Activated T-cell treated with anti-CD3 and anti-CD28 coated beads, Interleukin-2, amount 50 U/mL, for 48 hours (primary cell): ENCODE measurements at regions not wholly inside any gene's neighbourhood (a gene's known extent, or its start where the extent isn't known, plus 50 kb on each side); places are given as distances from the start of the nearest gene placed in this dataset.
"Not testable (repeated sequence)": the region's sequence is repeated elsewhere in the genome, so short reads cannot be mapped to it uniquely, and the experiment has no call there.

Experiments
- DNase-seq, 2 experiments: peaks; one replicate each; pipeline ENCODE4 v3.0.0-alpha.2; 2020

DNA sequence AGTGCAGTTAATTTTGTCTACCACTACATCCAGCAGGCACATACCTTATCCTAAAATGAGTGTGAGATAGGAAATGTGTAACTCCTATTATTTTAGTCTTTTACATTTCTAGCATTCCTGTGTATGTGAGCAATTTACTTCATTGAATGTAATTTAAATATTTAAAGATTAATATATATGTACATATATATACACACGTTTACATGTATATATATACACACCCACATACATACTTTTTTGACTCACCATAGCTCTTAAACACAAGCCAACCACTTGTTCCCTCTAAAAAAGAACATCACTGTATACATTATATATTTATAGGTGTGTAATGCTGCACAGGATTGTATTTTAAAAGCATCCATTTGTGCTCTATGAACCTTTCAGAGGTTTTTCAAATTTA is 425.6 kb upstream of the NECTIN3 start:
- DNase-seq = no peak

DNA sequence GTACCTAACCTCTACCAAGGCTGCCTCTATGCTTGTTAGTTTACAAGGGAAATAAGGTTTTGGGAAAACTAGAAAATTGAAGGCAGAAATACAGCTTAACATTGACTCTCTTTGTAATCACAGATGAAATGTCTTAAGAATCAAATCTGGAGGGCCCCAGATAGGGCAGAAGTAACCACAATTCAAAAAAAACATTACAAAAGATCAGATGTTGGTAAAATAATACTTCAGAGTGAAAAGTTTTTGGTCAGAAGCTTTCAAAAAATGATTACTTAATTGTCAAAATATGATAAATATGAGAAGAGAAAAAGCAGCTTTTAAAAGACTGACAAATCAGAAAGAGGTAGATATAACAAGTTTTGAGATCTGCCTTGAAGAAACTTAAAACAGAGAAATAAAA is 425.1 kb upstream of the NECTIN3 start:
- no peak for DNase-seq

DNA sequence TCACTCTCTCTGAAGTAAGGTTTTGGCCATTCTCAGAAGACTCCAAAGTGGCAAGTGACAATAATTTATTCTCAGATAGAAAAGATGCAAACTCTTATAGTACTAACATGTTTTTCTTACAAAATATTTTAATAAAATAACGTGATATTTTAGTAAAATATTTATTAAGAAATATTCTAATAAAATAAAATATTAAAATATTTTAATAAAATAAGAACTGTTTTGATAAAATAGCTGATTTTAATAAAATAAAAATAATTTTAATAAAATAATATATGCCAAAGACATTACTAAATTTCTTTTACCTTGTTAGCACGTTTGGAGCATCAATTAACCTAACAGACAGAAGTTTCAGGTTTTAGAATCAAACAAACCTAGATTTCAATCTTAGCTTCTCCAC is 424.0 kb upstream of the NECTIN3 start:
- no peak for DNase-seq

DNA sequence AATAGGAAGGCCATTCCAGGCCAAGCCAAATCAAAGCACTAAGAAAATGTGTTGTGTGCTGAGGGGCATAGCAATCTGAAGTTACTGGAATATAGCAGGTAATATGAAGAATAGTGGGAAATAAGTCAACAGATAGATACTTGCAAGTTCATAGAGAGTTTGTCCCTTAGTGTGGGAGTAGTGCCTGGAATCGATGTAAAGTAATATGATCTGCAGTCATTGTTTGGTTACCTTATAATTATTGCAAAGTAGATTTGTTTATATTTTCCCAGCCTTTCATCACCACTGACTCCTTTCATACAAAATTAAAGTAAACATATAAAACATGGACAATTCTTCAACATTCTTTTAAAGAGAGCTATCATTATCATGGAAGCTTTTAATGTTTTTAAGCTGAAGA is 420.9 kb upstream of the NECTIN3 start:
- DNase-seq = no peak

- DNase-seq = no peak
Measured at GRCh38 chr3:110654843-110655502, 416.6 kb upstream of the NECTIN3 start.

DNA sequence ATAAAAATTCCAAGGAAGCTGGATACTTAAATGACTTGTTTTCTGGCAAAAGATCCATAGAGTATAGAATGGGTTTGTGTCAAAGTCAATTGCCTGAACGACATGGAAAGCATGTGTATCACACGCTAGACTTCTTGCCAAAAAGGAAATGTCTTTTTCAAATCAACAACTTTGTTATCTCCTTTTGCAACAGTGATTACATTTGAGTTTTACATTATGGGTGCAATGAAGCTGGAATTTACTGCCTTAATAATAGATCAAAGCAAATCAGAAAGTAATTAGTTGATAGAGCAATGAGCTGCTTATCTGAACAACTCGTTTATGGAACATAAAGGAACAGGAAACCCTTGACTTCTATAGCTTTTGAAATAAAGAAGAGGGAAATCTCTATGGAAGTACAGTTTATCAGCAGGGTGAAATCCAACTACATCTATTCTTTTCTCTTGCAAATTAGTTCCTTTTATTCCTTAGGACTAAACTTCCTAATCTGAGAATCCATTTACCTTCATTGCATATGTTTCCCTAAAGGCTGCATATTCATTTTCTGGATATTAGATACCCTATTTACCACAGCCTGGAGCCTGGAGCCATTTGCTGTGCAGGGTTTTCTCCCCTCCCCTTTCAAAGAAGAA is 415.1 kb upstream of the NECTIN3 start:
- no peak for DNase-seq

GRCh38 chr3:110664148-110664547 is 407.5 kb upstream of the NECTIN3 start:
- no peak for DNase-seq

DNA sequence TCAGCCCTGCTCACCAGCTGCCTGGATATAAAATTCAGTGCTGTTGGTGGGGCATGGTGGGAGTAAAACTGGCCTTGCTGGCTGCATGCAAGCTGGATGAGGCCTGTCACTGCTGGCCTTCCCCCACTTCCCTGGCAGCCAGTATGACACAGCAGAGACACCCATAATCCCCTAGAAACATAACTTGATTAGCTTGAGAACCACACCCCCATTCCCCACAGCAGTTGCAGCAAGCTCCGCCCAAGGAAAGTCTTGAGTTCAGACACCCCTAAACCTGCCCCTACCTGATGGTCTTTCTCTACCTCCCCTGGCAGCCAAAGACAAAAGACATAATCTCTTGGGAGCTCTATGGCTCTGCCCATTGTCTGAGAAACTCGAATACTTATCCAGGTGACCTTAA is 405.1 kb upstream of the NECTIN3 start:
- DNase-seq = no peak

- DNase-seq = no peak
Measured at GRCh38 chr3:110667216-110667615, 404.4 kb upstream of the NECTIN3 start.

GRCh38 chr3:110670407-110670806 is 401.2 kb upstream of the NECTIN3 start:
- DNase-seq = no peak

- DNase-seq = no peak
Measured at GRCh38 chr3:110677506-110677905, 394.1 kb upstream of the NECTIN3 start.

GRCh38 chr3:110679285-110679684 is 392.3 kb upstream of the NECTIN3 start:
- DNase-seq = no peak

DNA sequence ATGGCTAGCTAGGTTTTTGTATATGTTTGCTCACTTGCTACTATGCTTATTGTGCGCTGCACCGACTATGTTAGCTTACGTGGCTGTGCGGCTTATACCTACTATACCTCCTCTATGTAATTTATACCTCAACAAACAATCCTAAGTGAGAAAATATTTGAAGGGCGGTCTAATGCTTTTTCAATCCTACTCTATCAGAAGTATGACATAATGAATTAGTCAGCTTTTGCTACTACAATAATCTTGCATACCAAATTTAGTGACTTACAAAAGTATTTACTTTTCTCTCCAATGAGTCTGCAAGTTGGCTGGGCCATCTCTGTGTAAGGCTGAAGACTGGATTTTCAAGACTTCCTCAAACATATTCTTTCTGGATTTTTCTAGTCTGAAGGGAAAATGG is 391.2 kb upstream of the NECTIN3 start:
- DNase-seq = no peak

DNA sequence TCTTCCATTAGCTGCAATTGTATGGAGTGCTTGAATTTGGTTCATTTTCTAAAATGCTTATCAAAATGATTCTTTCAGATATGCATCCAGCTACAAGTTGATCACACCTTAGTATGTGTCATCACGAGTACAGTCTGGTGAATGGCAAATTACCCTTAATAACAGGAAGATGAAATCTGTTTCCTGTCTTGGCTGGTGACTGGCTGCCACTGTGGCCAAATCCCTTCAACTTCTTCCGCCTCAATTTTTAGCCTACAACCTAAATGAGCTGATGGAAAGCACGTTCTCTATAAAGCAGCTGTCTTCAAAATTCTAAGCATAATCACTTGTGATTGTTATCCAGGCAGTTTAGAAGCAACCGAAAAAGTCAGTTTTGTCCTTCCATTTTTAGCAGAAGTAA is 387.1 kb upstream of the NECTIN3 start:
- no peak for DNase-seq

DNA sequence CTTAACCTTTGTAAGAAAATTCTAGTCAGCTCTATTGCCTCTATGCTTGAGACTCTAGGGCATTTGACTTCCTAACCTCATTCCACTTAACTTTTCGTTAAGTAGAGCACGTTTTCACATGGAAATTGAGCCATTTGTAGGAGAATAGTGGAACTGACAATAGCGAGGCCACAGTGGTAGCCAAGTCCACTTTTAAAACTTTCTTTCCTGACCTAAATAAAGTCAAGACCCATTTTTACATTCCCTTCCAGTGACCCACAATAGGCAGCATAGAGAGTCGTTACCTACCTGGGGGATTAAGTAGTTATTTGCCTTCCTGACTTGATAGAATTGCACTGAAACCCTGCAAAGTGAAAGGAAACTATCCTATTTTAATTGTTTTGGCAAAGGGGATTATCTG is 386.0 kb upstream of the NECTIN3 start:
- no peak for DNase-seq

GRCh38 chr3:110686701-110687100 is 384.9 kb upstream of the NECTIN3 start:
- no peak for DNase-seq

GRCh38 chr3:110687138-110687537 is 384.5 kb upstream of the NECTIN3 start:
- no peak for DNase-seq

DNA sequence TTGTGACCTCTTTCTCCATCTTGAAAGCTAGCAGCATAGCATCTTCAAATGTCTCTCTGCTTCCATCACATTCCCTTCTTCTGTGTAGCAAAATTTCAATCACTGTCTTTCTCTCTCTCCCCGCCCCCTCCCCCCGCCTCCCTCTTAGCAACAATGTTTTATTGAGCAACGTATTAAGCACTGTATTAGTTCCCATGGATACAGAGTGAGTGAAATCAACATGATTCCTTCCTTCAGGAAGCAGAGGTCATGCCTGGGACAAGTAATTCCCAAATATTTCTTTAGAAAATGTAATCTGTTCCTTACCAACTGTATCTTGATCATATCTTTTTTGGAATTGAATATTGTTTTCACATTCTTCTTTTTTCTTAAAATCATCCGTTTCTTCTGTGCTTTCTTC is 373.7 kb upstream of the NECTIN3 start:
- DNase-seq = no peak

- DNase-seq = not testable (repeated sequence)
Measured at GRCh38 chr3:110704332-110704731, 367.3 kb upstream of the NECTIN3 start.

GRCh38 chr3:110708156-110708555 is 363.5 kb upstream of the NECTIN3 start:
- no peak for DNase-seq

GRCh38 chr3:110710156-110710555 is 361.5 kb upstream of the NECTIN3 start:
- DNase-seq = no peak

- DNase-seq = no peak
Measured at GRCh38 chr3:110710603-110711002, 361.0 kb upstream of the NECTIN3 start.

DNA sequence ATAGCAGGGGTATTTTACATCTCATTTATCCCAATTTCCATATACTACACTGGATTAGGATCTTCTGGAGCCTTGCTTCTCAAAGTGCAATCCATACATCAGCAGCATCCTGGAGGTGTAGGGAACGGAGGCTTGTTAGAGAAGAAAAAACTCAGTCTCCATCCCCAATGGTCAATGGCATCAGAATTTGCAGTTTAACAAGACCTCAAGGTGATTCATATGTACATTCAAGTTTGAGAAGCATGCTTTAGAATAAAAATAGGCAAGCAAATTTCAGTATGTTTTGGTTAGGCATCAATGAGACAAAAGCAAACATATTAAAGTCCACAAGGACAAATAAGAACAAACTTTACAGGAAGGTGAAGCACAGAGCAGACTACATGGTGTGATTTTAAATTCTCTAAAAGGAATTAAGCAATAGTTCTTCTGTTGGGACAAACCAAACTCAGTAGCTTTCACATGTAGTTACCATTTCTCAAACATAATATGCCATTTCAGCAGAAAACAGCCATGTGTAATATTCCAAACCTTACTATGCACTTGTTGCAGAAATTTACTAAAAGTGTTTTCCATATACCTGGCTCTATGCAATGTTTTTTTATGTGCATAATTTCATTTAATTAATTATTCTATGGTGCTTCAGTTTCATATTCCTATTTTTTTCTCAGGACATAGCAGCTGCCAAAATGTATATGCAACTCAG is 360.3 kb upstream of the NECTIN3 start:
- DNase-seq = no peak

DNA sequence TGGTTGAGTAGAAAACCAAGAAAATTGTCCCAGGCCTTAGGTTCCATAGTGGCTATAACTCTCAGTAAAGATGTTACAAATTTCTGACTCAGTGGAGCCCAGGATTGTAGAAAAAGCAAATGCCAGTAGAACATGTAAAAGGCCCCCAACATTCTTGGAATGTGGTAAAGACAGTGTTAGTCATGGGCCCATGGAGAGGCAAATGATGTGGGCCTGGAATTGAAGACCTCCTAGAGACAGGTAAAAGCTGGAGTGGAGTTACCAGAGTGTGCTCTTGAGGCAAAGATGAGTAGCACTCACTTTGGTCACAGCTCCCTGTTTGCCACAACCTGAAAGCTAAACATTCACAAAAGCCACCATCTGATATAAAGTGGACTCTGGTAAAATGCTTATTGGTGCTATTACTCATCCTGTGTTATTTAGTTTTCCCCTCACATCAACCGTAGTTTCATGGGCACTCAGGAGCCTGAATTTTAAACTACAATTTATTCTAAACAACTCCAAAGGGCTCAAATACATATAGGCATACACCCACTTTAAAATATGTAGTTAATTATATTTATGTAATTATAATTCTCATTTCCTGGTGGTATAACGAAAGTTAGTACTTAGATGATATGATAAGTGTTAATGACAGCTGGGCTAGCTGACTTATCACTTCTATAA is 359.6 kb upstream of the NECTIN3 start:
- no peak for DNase-seq
